ENCODE measurements at regions not wholly inside any gene's neighbourhood (a gene's known extent, or its start where the extent isn't known, plus 50 kb on each side); places are given as distances from the start of the nearest gene placed in this dataset.

- no peak for TF ChIP-seq CTCF (IDR thresholded peaks at IDR 0.05; ENCODE audit: insufficient read depth, low read length, poor library complexity, severe bottlenecking)
- TF ChIP-seq EZH2phosphoT487 (conservative IDR thresholded peaks at IDR 0.05; ENCODE audit: low read length) = no peak
These were observed 529.9 kb downstream of the XPNPEP1 start for GRCh38 chr10:109393425-109393824.
